ENCODE measurements at regions not wholly inside any gene's neighbourhood (a gene's known extent, or its start where the extent isn't known, plus 50 kb on each side); places are given as distances from the start of the nearest gene placed in this dataset.

DNA sequence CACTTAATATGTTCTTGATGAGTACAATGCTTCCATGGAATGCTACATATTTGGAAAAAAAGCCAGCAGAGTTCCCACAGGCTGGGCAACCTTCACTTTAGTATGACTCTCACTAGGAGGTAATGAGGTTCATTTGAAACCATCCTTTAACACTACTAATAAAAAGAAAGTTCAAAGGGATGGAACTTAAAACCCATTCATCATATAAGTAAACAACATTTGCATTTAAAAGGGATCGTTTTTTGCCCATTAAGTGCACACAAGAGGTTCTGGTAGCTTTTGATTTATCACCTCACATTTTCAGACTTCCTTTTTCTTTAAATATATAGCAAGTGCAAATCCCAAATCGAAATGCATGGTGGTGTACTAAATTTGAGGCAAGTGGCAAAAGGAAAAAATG lies 270.8 kb upstream of the DCC start:
- TF ChIP-seq ARNT (IDR thresholded peaks at IDR 0.05) (no peak), FOXK2 (IDR thresholded peaks at IDR 0.05) (no peak), SP1 (IDR thresholded peaks at IDR 0.05) (no peak), HDGF (IDR thresholded peaks at IDR 0.05; ENCODE audit: borderline replicate concordance) (no peak), L3MBTL2 (conservative IDR thresholded peaks at IDR 0.05) (no peak), BHLHE40 (IDR thresholded peaks at IDR 0.05; ENCODE audit: borderline replicate concordance) (no peak), TARDBP (IDR thresholded peaks at IDR 0.05) (no peak), ELF4 (IDR thresholded peaks at IDR 0.05) (no peak), NFRKB (IDR thresholded peaks at IDR 0.05) (no peak), SUZ12 (IDR thresholded peaks at IDR 0.05) (no peak)
- TF ChIP-seq, protein P1, sequence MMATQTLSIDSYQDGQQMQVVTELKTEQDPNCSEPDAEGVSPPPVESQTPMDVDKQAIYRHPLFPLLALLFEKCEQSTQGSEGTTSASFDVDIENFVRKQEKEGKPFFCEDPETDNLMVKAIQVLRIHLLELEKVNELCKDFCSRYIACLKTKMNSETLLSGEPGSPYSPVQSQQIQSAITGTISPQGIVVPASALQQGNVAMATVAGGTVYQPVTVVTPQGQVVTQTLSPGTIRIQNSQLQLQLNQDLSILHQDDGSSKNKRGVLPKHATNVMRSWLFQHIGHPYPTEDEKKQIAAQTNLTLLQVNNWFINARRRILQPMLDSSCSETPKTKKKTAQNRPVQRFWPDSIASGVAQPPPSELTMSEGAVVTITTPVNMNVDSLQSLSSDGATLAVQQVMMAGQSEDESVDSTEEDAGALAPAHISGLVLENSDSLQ (IDR thresholded peaks at IDR 0.05), result no peak
